Vagina (tissue), 2 donors: ENCODE measurements at regions not wholly inside any gene's neighbourhood (a gene's known extent, or its start where the extent isn't known, plus 50 kb on each side); places are given as distances from the start of the nearest gene placed in this dataset.

Experiments
- DNase-seq, 2 donors: peaks; one replicate each; pipeline ENCODE4 v3.0.0-alpha.2; 2017; ENCODE audit errors: extremely low spot score in 2 of 2
- H3K27ac ChIP-seq: fragments of 200-600 bp; sonication (generic); one replicate; pipeline ENCODE4 v1.5.1; 2019
- H3K27me3 ChIP-seq: fragments of 200-600 bp; sonication (generic); one replicate; pipeline ENCODE4 v1.5.1; 2019
- H3K36me3 ChIP-seq, 2 donors: fragments of 200-600 bp; sonication (generic); one replicate each; pipeline ENCODE4 v1.5.1; 2017 to 2019
- H3K4me1 ChIP-seq: fragments of 200-600 bp; sonication (generic); one replicate; pipeline ENCODE4 v1.5.1; 2019
- H3K4me3 ChIP-seq, 2 donors: fragments of 200-600 bp; sonication (generic); 1 replicate in 1 of 2; 2 replicates in 1 of 2; pipeline ENCODE4 v1.5.1; 2016 to 2019
- H3K9me3 ChIP-seq: fragments of 200-600 bp; sonication (generic); one replicate; pipeline ENCODE4 v1.5.1; 2019
- POLR2A ChIP-seq, 2 donors: fragments of 450-650 bp; IDR thresholded peaks; one replicate each; pipeline ENCODE4 v1.6.1; 2017; ENCODE audit warnings: antibody characterized with exemption in 2 of 2, mild to moderate bottlenecking in 2 of 2, moderate library complexity in 2 of 2
- POLR2AphosphoS5 ChIP-seq, 2 donors: sonication (generic); formaldehyde crosslinking; IDR thresholded peaks; one replicate each; pipeline ENCODE4 v1.9.0; 2017; ENCODE audit warnings: antibody characterized with exemption in 2 of 2, mild to moderate bottlenecking in 2 of 2, low read depth in 1 of 2; ENCODE audit not compliant: insufficient read depth in 1 of 2
- intact Hi-C: fragments of 100-400 bp; cut with DNase I; formaldehyde crosslinking; loops from one replicate; pipeline ENCODE4 v1.15.1; 2023
- TF ChIP-seq, protein P1 (sequence below), 3 experiments: fragments of 450-650 bp in 2 of 3; fragments of 200-600 bp in 1 of 3; sonication (generic) in 1 of 3; IDR thresholded peaks; one replicate each; pipeline ENCODE4 v1.5.1; 2017 to 2019; ENCODE audit warnings: antibody characterized with exemption in 3 of 3, mild to moderate bottlenecking in 2 of 3, moderate library complexity in 2 of 3

DNA sequence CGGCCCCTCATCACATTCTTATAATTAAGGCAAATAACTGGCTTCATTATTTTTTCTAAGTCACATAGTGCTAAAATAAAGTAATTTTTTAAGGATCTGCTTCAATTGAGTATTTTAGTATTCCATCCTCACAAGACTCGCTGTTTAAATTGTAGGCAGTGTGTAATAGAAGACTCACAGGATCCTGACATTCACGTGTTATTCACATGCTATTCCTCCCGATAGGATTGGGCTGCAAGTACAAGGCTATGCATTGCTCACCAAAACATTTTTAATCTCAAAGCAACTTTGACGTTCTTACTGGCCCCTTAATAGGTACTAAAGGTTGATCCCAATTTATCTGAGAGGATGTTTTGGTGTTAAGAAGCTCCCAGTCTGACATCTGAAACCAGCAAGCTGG, 127.6 kb upstream of the L3MBTL4 start:
- TF ChIP-seq POLR2AphosphoS5 (IDR thresholded peaks at IDR 0.05; ENCODE audit: insufficient read depth in 1 of 2, low read depth in 1 of 2), result no peak
- TF ChIP-seq, protein P1, sequence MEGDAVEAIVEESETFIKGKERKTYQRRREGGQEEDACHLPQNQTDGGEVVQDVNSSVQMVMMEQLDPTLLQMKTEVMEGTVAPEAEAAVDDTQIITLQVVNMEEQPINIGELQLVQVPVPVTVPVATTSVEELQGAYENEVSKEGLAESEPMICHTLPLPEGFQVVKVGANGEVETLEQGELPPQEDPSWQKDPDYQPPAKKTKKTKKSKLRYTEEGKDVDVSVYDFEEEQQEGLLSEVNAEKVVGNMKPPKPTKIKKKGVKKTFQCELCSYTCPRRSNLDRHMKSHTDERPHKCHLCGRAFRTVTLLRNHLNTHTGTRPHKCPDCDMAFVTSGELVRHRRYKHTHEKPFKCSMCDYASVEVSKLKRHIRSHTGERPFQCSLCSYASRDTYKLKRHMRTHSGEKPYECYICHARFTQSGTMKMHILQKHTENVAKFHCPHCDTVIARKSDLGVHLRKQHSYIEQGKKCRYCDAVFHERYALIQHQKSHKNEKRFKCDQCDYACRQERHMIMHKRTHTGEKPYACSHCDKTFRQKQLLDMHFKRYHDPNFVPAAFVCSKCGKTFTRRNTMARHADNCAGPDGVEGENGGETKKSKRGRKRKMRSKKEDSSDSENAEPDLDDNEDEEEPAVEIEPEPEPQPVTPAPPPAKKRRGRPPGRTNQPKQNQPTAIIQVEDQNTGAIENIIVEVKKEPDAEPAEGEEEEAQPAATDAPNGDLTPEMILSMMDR (IDR thresholded peaks at IDR 0.05), result no peak
- no peak for TF ChIP-seq POLR2A (IDR thresholded peaks at IDR 0.05)
- H3K4me3 ChIP-seq, result no peak overlapping the region
- no peaks in the 10 kb centered on the region for H3K27me3 ChIP-seq
- intact Hi-C loops, result loop anchor here (2.0 kb wide), 1 partner anchor 345 kb away; no protein-coding TSS in a partner anchor
- no peaks in the 10 kb centered on the region for H3K36me3 ChIP-seq
- no peak for DNase-seq
- H3K27ac ChIP-seq, result no peak overlapping the region
- H3K9me3 ChIP-seq, result no peaks in the 10 kb centered on the region
- peaks cover 9% of the 10 kb centered on the region for H3K4me1 ChIP-seq

DNA sequence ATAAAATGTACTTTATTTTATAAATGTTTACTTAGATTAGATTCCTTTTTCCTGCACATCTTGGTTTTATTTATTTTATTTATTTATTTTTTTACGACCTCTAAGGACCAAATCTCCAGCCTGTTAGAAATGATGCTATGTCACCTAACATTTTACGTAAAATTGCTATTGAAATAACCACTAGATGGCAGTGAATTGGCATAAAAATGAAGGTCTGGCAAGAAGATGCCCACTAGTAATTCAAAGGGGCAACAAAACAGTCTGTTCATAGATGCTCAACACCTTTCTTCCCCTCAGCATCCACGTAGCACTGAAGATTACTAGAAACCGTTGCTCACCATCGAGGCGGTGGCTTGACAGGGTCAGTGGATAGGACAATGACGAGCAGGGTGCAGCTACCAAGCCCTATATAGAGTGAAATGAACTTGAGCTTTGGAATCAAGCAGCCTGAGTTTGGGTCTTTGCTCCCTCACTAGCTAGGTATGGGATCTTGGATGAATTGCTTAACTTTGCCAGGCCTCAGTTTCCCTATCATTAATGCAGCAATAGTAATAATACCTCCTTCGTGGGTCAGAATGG, 128.7 kb upstream of the L3MBTL4 start:
- Histone ChIP-seq H3K27me3 (no peaks in the 10 kb centered on the region), H3K4me3 (no peak overlapping the region), H3K36me3 (no peaks in the 10 kb centered on the region), H3K27ac (no peak overlapping the region), H3K4me1 (peaks cover 9% of the 10 kb centered on the region), H3K9me3 (no peaks in the 10 kb centered on the region)
- intact Hi-C loops, result loop anchor here (2.0 kb wide), 1 partner anchor 343 kb away; no protein-coding TSS in a partner anchor
- TF ChIP-seq POLR2A (IDR thresholded peaks at IDR 0.05), result no peak
- TF ChIP-seq, protein P1 (IDR thresholded peaks at IDR 0.05), result peak in 2 of 3 experiments; percentile 58 to 72
- no peak for DNase-seq

- Histone ChIP-seq H3K36me3 (no peaks in the 10 kb centered on the region), H3K4me3 (no peak overlapping the region), H3K27ac (peak overlapping the region; percentile 15), H3K4me1 (peaks cover 9% of the 10 kb centered on the region), H3K9me3 (no peaks in the 10 kb centered on the region), H3K27me3 (no peaks in the 10 kb centered on the region)
- intact Hi-C loops, result no loop called here
- no peak for DNase-seq
- TF ChIP-seq, protein P1 (IDR thresholded peaks at IDR 0.05), result no peak
- peak; percentile 21 to 70 for TF ChIP-seq POLR2AphosphoS5 (IDR thresholded peaks at IDR 0.05; ENCODE audit: insufficient read depth in 1 of 2, low read depth in 1 of 2)
Measured at GRCh38 chr18:6546229-6546628, 131.5 kb upstream of the L3MBTL4 start.

DNA sequence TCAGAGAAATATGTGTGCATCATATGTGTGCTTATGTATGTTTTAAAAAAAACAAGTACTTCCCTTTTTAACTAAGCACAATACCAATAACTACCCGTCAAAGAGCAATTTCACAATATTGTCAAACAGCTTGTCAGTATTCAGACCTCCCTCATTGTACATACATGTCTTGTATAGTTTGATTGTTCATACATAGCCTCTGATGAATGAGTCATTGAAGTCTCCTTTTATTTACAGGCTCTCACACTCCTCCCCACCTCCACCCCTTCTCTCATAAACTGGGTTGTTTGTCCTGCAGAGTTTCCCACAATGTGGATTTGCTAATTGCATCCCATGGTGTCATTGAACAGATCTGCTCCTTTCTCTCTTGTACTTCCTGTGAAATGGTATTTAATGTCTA, 132.8 kb upstream of the L3MBTL4 start:
- no peak for DNase-seq
- intact Hi-C loops, result no loop called here

More for the DNA sequence above, 132.8 kb upstream of the L3MBTL4 start:
- Histone ChIP-seq H3K4me3 (no peak overlapping the region), H3K27ac (no peak overlapping the region), H3K27me3 (no peaks in the 10 kb centered on the region), H3K9me3 (no peaks in the 10 kb centered on the region), H3K36me3 (no peaks in the 10 kb centered on the region), H3K4me1 (peaks cover 9% of the 10 kb centered on the region)
- TF ChIP-seq POLR2A (IDR thresholded peaks at IDR 0.05) (no peak), POLR2AphosphoS5 (IDR thresholded peaks at IDR 0.05; ENCODE audit: insufficient read depth in 1 of 2, low read depth in 1 of 2) (no peak)
- TF ChIP-seq, protein P1 (IDR thresholded peaks at IDR 0.05), result no peak
